SU-DHL-6 (cell line): ENCODE measurements at regions not wholly inside any gene's neighbourhood (a gene's known extent, or its start where the extent isn't known, plus 50 kb on each side); places are given as distances from the start of the nearest gene placed in this dataset.

Experiments used
- CTCF ChIP-seq: fragments of 200-600 bp; sonication (generic); IDR thresholded peaks from one replicate; pipeline ENCODE4 v1.5.1; 2017; ENCODE audit warnings: antibody characterized with exemption, mild to moderate bottlenecking, low read length, moderate library complexity; ENCODE audit not compliant: insufficient read depth, poor library complexity, severe bottlenecking
- EZH2phosphoT487 ChIP-seq: fragments of 200-600 bp; sonication (generic), shearing (Covaris generic); conservative IDR thresholded peaks from 2 replicates; pipeline ENCODE4 v1.6.1; 2018; ENCODE audit warnings: mild to moderate bottlenecking, antibody characterized with exemption, low read length, moderate library complexity, mixed read lengths

- TF ChIP-seq CTCF (no peak), EZH2phosphoT487 (no peak)
Measured at GRCh38 chr3:55330756-55331155, 156.3 kb downstream of the WNT5A start.
